EL (cell line): ENCODE measurements at regions not wholly inside any gene's neighbourhood (a gene's known extent, or its start where the extent isn't known, plus 50 kb on each side); places are given as distances from the start of the nearest gene placed in this dataset.

Source experiments
- DNase-seq: peaks from one replicate; pipeline ENCODE4 v3.0.0-alpha.2; 2016

GRCh38 chr16:22726868-22727267 lies 87.1 kb upstream of the HS3ST2 start:
- DNase-seq, result no peak

- no peak for DNase-seq
Observed at GRCh38 chr16:22727285-22728166, 86.4 kb upstream of the HS3ST2 start.

- DNase-seq, result no peak
Observed at GRCh38 chr16:22728167-22728836, 85.7 kb upstream of the HS3ST2 start.

- no peak for DNase-seq
Observed at GRCh38 chr16:22732400-22732799, 81.6 kb upstream of the HS3ST2 start.

- no peak for DNase-seq
Observed at GRCh38 chr16:22732959-22733358, 81.0 kb upstream of the HS3ST2 start.

GRCh38 chr16:22734368-22734767 lies 79.6 kb upstream of the HS3ST2 start:
- DNase-seq, result no peak

GRCh38 chr16:22736791-22737190 lies 77.2 kb upstream of the HS3ST2 start:
- no peak for DNase-seq

GRCh38 chr16:22739077-22739476 lies 74.9 kb upstream of the HS3ST2 start:
- DNase-seq, result no peak

- no peak for DNase-seq
Observed at GRCh38 chr16:22743401-22743800, 70.6 kb upstream of the HS3ST2 start.

GRCh38 chr16:22751104-22751667 lies 62.8 kb upstream of the HS3ST2 start:
- no peak for DNase-seq

- DNase-seq, result no peak
Observed at GRCh38 chr16:22751685-22752084, 62.3 kb upstream of the HS3ST2 start.

GRCh38 chr16:22753451-22753850 lies 60.5 kb upstream of the HS3ST2 start:
- no peak for DNase-seq

- no peak for DNase-seq
Observed at GRCh38 chr16:22754577-22754976, 59.4 kb upstream of the HS3ST2 start.

GRCh38 chr16:22757202-22757601 lies 56.8 kb upstream of the HS3ST2 start:
- no peak for DNase-seq

- DNase-seq, result no peak
Observed at GRCh38 chr16:22762486-22762885, 51.5 kb upstream of the HS3ST2 start.

GRCh38 chr16:22763437-22764080 lies 50.4 kb upstream of the HS3ST2 start:
- DNase-seq, result no peak
